ENCODE measurements at regions not wholly inside any gene's neighbourhood (a gene's known extent, or its start where the extent isn't known, plus 50 kb on each side); places are given as distances from the start of the nearest gene placed in this dataset.

- TF ChIP-seq CTCF (IDR thresholded peaks at IDR 0.05): no peak
These were observed 54.2 kb upstream of the MLIP start for GRCh38 chr6:54057058-54057457.

- TF ChIP-seq CTCF (IDR thresholded peaks at IDR 0.05): no peak
These were observed 53.0 kb upstream of the MLIP start for GRCh38 chr6:54058236-54058635.

- TF ChIP-seq CTCF (IDR thresholded peaks at IDR 0.05): no peak
These were observed 51.6 kb upstream of the MLIP start for GRCh38 chr6:54059683-54060082.

GRCh38 chr6:54060286-54060685, 51.0 kb upstream of the MLIP start:
- TF ChIP-seq CTCF (IDR thresholded peaks at IDR 0.05): no peak
